NT2/D1 (cell line): ENCODE measurements at regions not wholly inside any gene's neighbourhood (a gene's known extent, or its start where the extent isn't known, plus 50 kb on each side); places are given as distances from the start of the nearest gene placed in this dataset.

Experiments
- SUZ12 ChIP-seq: IDR thresholded peaks from 2 replicates; pipeline ENCODE4 v1.6.1; 2011; ENCODE audit not compliant: insufficient read length, insufficient read depth; ENCODE audit errors: extremely low read depth
- YY1 ChIP-seq: IDR thresholded peaks from 2 replicates; pipeline ENCODE4 v1.6.1; 2011; ENCODE audit not compliant: insufficient read length, insufficient read depth
- ZNF274 ChIP-seq: IDR thresholded peaks from 2 replicates; pipeline ENCODE4 v1.6.1; 2011; ENCODE audit warnings: mild to moderate bottlenecking, low read depth, low read length

DNA sequence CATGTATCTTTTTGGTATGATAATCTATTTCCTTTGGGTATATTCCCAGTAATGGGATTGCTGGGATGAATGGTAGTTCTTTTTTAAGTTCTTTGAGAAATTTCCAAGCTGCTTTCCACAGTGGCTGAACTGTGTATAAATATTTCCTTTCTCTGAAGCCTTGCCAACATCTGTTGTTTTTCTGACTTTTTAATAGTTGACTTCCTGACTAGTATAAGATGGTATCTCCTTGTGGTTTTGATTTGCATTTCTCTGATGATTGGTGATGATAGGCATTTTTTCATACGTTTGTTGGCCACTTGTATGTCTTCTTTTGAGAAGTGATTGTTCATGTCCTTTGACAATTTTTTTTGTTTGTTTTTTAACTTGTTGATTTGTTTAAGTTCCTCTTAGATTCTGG is 61.6 kb upstream of the PCDH17 start:
- TF ChIP-seq SUZ12: no peak
- TF ChIP-seq YY1: no peak
- TF ChIP-seq ZNF274: no peak
